Glutamatergic neuron (in vitro differentiated cells): ENCODE measurements at regions not wholly inside any gene's neighbourhood (a gene's known extent, or its start where the extent isn't known, plus 50 kb on each side); places are given as distances from the start of the nearest gene placed in this dataset.
"Not testable (repeated sequence)": the region's sequence is repeated elsewhere in the genome, so short reads cannot be mapped to it uniquely, and the experiment has no call there.

Experiments
- DNase-seq: peaks from one replicate; pipeline ENCODE4 v3.0.0; 2022
- H3K27ac Mint-ChIP-seq: one replicate; pipeline ENCODE4 v1.8.0; 2020; ENCODE audit warnings: mild to moderate bottlenecking, mixed read lengths, inconsistent platforms; ENCODE audit not compliant: unreplicated experiment
- H3K27me3 Mint-ChIP-seq: one replicate; pipeline ENCODE4 v1.8.0; 2020; ENCODE audit warnings: mild to moderate bottlenecking, moderate library complexity, mixed read lengths, inconsistent platforms; ENCODE audit not compliant: unreplicated experiment
- H3K36me3 Mint-ChIP-seq: one replicate; pipeline ENCODE4 v1.8.0; 2020; ENCODE audit warnings: mild to moderate bottlenecking, mixed read lengths, inconsistent platforms; ENCODE audit not compliant: unreplicated experiment
- H3K4me1 Mint-ChIP-seq: one replicate; pipeline ENCODE4 v1.8.0; 2020; ENCODE audit warnings: mild to moderate bottlenecking, low read depth, mixed read lengths, inconsistent platforms; ENCODE audit not compliant: unreplicated experiment
- H3K4me3 Mint-ChIP-seq: one replicate; pipeline ENCODE4 v1.8.0; 2020; ENCODE audit warnings: mild to moderate bottlenecking, mixed read lengths, inconsistent platforms; ENCODE audit not compliant: unreplicated experiment
- H3K9me3 Mint-ChIP-seq: one replicate; pipeline ENCODE4 v1.8.0; 2020; ENCODE audit warnings: mild to moderate bottlenecking, moderate library complexity, mixed read lengths, inconsistent platforms; ENCODE audit not compliant: unreplicated experiment
- TF ChIP-seq, protein P1 (sequence below): fragments of 200-600 bp; sonication (generic); IDR thresholded peaks from one replicate; pipeline ENCODE4 v1.5.0; 2021; ENCODE audit not compliant: partially characterized antibody, unreplicated experiment

GRCh38 chr1:190942475-190942874 is 464.8 kb upstream of the BRINP3 start:
- no peaks in the 10 kb centered on the region for H3K9me3 Mint-ChIP-seq
- TF ChIP-seq, protein P1, sequence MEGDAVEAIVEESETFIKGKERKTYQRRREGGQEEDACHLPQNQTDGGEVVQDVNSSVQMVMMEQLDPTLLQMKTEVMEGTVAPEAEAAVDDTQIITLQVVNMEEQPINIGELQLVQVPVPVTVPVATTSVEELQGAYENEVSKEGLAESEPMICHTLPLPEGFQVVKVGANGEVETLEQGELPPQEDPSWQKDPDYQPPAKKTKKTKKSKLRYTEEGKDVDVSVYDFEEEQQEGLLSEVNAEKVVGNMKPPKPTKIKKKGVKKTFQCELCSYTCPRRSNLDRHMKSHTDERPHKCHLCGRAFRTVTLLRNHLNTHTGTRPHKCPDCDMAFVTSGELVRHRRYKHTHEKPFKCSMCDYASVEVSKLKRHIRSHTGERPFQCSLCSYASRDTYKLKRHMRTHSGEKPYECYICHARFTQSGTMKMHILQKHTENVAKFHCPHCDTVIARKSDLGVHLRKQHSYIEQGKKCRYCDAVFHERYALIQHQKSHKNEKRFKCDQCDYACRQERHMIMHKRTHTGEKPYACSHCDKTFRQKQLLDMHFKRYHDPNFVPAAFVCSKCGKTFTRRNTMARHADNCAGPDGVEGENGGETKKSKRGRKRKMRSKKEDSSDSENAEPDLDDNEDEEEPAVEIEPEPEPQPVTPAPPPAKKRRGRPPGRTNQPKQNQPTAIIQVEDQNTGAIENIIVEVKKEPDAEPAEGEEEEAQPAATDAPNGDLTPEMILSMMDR: no peak
- no peaks in the 10 kb centered on the region for H3K4me1 Mint-ChIP-seq
- no peak overlapping the region for H3K4me3 Mint-ChIP-seq
- DNase-seq: no peak
- H3K36me3 Mint-ChIP-seq: no peaks in the 10 kb centered on the region
- H3K27me3 Mint-ChIP-seq: no peaks in the 10 kb centered on the region
- no peak overlapping the region for H3K27ac Mint-ChIP-seq

DNA sequence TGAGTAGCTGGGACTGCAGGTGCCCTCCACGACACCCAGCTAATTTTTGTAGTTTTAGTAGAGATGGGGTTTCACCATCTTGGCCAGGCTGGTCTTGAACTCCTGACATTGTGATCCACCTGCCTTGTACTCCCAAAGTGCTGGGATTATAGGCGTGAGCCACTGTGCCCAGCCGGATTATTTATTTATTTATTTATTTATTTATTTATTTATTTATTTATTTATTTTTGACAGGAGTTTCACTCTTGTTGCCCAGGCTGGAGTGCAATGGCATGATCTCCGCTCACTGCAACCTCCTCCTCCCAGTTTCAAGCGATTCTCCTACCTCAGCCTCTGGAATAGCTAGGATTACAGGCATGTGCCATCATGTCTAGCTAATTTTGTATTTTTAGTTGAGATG is 466.1 kb upstream of the BRINP3 start:
- not testable (repeated sequence) for H3K27ac Mint-ChIP-seq, H3K4me1 Mint-ChIP-seq, H3K9me3 Mint-ChIP-seq, H3K27me3 Mint-ChIP-seq, DNase-seq, H3K36me3 Mint-ChIP-seq, H3K4me3 Mint-ChIP-seq

DNA sequence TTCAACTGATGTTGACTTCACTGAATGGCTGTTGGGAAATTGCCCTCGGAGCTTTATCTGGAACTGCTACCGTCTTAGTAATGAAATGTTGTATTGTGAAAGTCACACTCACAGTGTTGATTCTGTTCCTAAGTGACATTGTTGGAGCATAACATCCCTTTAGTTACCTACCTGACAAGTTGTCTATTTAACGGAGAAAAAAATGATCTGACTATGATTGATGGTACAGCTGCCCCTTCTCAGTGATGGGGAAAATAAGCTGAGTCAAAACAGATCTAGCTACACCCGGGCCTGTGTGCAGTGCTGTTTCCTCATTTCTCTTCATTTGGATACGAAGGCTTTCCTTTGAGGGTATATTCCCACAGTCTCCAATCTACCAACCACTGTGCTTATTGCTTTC is 472.3 kb upstream of the BRINP3 start:
- no peaks in the 10 kb centered on the region for H3K9me3 Mint-ChIP-seq
- DNase-seq: no peak
- no peaks in the 10 kb centered on the region for H3K4me1 Mint-ChIP-seq
- no peaks in the 10 kb centered on the region for H3K27me3 Mint-ChIP-seq
- H3K27ac Mint-ChIP-seq: no peak overlapping the region
- H3K4me3 Mint-ChIP-seq: no peak overlapping the region
- H3K36me3 Mint-ChIP-seq: no peaks in the 10 kb centered on the region
- TF ChIP-seq, protein P1: no peak

DNA sequence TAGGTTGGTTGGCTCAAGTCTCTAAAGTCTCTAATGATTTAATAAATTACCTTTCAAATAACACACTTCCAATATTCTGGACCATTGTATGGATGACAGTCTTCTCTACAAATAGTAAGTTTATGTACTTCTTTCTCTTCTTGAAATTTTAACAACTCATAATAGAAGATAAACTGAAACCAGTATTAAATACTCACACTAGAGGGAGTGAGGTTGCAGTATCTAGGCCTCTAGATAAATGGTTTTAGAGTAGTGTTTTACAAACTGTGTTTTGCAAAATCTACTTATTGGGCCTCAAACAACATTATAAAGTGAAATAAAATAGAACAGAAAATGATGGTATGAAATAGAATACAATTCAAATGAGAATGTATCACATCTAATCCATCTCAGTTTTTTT is 479.9 kb upstream of the BRINP3 start:
- no peaks in the 10 kb centered on the region for H3K27me3 Mint-ChIP-seq
- no peak overlapping the region for H3K27ac Mint-ChIP-seq
- no peak overlapping the region for H3K4me3 Mint-ChIP-seq
- H3K4me1 Mint-ChIP-seq: no peaks in the 10 kb centered on the region
- TF ChIP-seq, protein P1: no peak
- no peaks in the 10 kb centered on the region for H3K36me3 Mint-ChIP-seq
- H3K9me3 Mint-ChIP-seq: no peaks in the 10 kb centered on the region
- no peak for DNase-seq

GRCh38 chr1:190963321-190963720 is 485.7 kb upstream of the BRINP3 start:
- peaks cover 3% of the 10 kb centered on the region for H3K4me1 Mint-ChIP-seq
- TF ChIP-seq, protein P1: no peak
- no peak overlapping the region for H3K27ac Mint-ChIP-seq
- H3K4me3 Mint-ChIP-seq: no peak overlapping the region
- DNase-seq: no peak
- no peaks in the 10 kb centered on the region for H3K36me3 Mint-ChIP-seq
- H3K9me3 Mint-ChIP-seq: no peaks in the 10 kb centered on the region
- H3K27me3 Mint-ChIP-seq: no peaks in the 10 kb centered on the region

DNA sequence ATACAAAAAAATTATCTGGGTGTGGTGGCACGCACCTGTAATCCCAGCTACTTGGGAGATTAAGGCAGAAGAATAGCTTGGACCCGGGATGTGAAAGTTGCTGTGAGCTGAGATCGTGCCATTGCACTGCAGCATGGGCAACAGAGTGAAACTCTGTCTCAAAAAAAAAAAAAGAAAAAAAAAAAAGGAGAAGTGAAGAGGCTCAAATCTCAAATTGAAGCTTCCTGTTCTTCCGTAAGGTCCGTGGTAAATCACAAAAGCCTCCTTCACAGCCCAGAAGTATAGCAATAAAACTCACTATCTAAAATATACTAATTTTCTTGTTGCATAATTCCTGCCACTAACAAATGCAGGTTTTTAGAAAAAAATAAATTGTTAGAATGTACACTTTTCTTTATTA is 498.2 kb upstream of the BRINP3 start:
- Mint-ChIP-seq H3K4me1 (no peaks in the 10 kb centered on the region), H3K9me3 (no peaks in the 10 kb centered on the region), H3K4me3 (no peak overlapping the region), H3K27ac (no peak overlapping the region), H3K36me3 (no peaks in the 10 kb centered on the region), H3K27me3 (no peaks in the 10 kb centered on the region)
- TF ChIP-seq, protein P1: no peak
- DNase-seq: no peak
